AG09319 (cell line): ENCODE measurements at regions not wholly inside any gene's neighbourhood (a gene's known extent, or its start where the extent isn't known, plus 50 kb on each side); places are given as distances from the start of the nearest gene placed in this dataset.

Experiments
- DNase-seq: peaks from one replicate; pipeline ENCODE4 v3.0.0-alpha.2; 2010; ENCODE audit warnings: low read depth; ENCODE audit errors: extremely low read depth
- CTCF ChIP-seq: IDR thresholded peaks from 2 replicates; pipeline ENCODE4 v1.5.1; 2011; ENCODE audit warnings: low read depth, mild to moderate bottlenecking, inconsistent platforms, low read length, moderate library complexity

- no peak for DNase-seq
- no peak for TF ChIP-seq CTCF
Measured at GRCh38 chr10:111200505-111201186, 123.8 kb downstream of the ADRA2A start.

DNA sequence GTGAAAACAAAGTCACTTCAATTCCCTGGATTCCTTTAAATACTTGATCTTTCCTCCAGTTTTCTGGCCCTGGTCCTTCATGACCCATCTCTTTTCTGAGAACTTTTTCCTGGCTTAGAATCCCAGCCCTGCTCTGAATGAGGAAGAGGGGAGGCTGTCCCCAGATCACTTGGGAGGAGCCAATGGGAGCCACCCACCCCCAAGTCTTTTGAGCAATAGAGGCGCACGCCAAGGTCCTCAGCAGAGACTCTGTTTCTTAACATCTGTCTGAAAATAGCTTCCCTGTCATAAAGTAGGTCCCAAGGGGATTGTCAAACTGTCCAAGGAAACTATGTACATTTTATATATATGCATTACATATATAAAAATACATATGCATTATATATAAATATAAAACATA lies 126.8 kb downstream of the ADRA2A start:
- TF ChIP-seq CTCF: no peak
- DNase-seq: no peak

- TF ChIP-seq CTCF: no peak
- DNase-seq: no peak
Measured at GRCh38 chr10:111204838-111205237, 128.0 kb downstream of the ADRA2A start.

DNA sequence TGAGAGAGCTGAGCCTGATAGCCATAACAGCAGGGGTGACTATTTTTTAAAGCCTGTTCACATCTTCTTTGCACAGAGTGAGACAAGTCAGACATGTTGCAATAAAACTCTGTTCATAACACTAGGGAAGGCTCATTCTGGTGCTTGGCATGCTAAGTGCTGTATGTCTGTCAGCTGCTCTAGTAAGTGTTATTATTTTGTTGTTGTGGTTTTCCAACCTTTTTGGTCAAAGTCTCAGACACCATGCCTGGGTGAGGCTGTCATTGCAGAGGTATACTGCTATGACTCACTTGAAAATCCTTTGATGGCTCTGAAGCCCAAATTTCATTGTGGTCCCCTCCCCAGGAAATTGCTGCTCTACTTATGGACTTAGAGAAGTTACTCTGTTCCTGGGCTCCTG lies 129.7 kb downstream of the ADRA2A start:
- TF ChIP-seq CTCF: no peak
- DNase-seq: no peak

DNA sequence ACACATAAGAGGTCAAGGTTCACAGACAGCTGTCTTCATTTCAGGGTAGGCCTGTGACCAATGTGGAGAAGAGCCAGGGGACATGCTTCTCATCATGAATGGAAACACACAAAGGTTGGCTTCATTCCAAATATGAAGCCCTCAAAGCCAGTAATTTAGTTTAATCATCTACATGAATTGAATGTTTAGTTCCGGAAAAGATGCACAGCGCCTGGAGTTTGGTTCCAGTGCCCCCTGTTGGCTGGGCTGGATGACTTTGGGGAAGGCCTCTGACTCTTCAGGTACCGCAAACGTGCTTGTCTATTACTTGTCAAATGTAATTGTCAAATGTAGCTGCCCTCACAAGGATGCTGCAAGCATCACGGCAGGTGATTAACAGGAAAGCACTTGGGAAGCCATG lies 130.7 kb downstream of the ADRA2A start:
- DNase-seq: no peak
- no peak for TF ChIP-seq CTCF

- no peak for TF ChIP-seq CTCF
- DNase-seq: no peak
Measured at GRCh38 chr10:111208951-111209350, 132.1 kb downstream of the ADRA2A start.

- no peak for TF ChIP-seq CTCF
- DNase-seq: no peak
Measured at GRCh38 chr10:111209692-111210091, 132.9 kb downstream of the ADRA2A start.
